HepG2 (cell line): ENCODE measurements at regions not wholly inside any gene's neighbourhood (a gene's known extent, or its start where the extent isn't known, plus 50 kb on each side); places are given as distances from the start of the nearest gene placed in this dataset.

Experiments
- BCL6 ChIP-seq: IDR thresholded peaks from 2 replicates; pipeline ENCODE4 v1.6.1; 2016; ENCODE audit warnings: missing genetic modification reagents, missing compliant biosample characterization
- FOSL2 ChIP-seq: sonication (generic); formaldehyde crosslinking; IDR thresholded peaks from 2 replicates; pipeline ENCODE4 v1.4.0; 2020; ENCODE audit warnings: missing genetic modification reagents
- HNF1B ChIP-seq: sonication (generic); formaldehyde crosslinking; IDR thresholded peaks from 2 replicates; pipeline ENCODE4 v1.5.1; 2020; ENCODE audit warnings: mild to moderate bottlenecking, moderate library complexity, missing genetic modification reagents
- HOMEZ ChIP-seq: IDR thresholded peaks from 2 replicates; pipeline ENCODE4 v1.6.1; 2016; ENCODE audit warnings: low read depth
- HOXA3 ChIP-seq: sonication (generic); formaldehyde crosslinking; IDR thresholded peaks from 2 replicates; pipeline ENCODE4 v1.5.0; 2020; ENCODE audit warnings: missing genetic modification reagents
- NFYC ChIP-seq: IDR thresholded peaks from 2 replicates; pipeline ENCODE4 v1.6.1; 2016; ENCODE audit warnings: missing genetic modification reagents, missing compliant biosample characterization
- PRDM15 ChIP-seq: sonication (generic); formaldehyde crosslinking; IDR thresholded peaks from 2 replicates; pipeline ENCODE4 v1.4.0; 2020; ENCODE audit warnings: missing genetic modification reagents
- RCOR2 ChIP-seq: IDR thresholded peaks from 2 replicates; pipeline ENCODE4 v1.6.1; 2016; ENCODE audit warnings: missing biosample characterization, missing genetic modification reagents
- SAP130 ChIP-seq: IDR thresholded peaks from 2 replicates; pipeline ENCODE4 v1.6.1; 2016; ENCODE audit warnings: low read depth
- THAP11 ChIP-seq: IDR thresholded peaks from 2 replicates; pipeline ENCODE4 v1.6.1; 2016; ENCODE audit warnings: missing biosample characterization, missing genetic modification reagents
- TOE1 ChIP-seq: sonication (generic); formaldehyde crosslinking; IDR thresholded peaks from 2 replicates; pipeline ENCODE4 v1.4.0; 2020; ENCODE audit warnings: mild to moderate bottlenecking, missing genetic modification reagents
- YEATS4 ChIP-seq: sonication (generic); formaldehyde crosslinking; IDR thresholded peaks from 2 replicates; pipeline ENCODE4 v1.4.0; 2020; ENCODE audit warnings: missing genetic modification reagents, borderline replicate concordance
- ZC3H4 ChIP-seq: sonication (generic); formaldehyde crosslinking; IDR thresholded peaks from 2 replicates; pipeline ENCODE4 v1.4.0; 2020; ENCODE audit warnings: missing genetic modification reagents, borderline replicate concordance
- ZGPAT ChIP-seq: IDR thresholded peaks from 2 replicates; pipeline ENCODE4 v1.6.1; 2016; ENCODE audit warnings: mild to moderate bottlenecking
- ZNF234 ChIP-seq: sonication (generic); formaldehyde crosslinking; conservative IDR thresholded peaks from 2 replicates; pipeline ENCODE4 v1.5.1; 2020; ENCODE audit warnings: mild to moderate bottlenecking, missing genetic modification reagents
- ZNF326 ChIP-seq: sonication (generic); formaldehyde crosslinking; IDR thresholded peaks from 2 replicates; pipeline ENCODE4 v1.4.0; 2020; ENCODE audit warnings: missing genetic modification reagents, borderline replicate concordance
- ZNF331 ChIP-seq: sonication (generic); formaldehyde crosslinking; IDR thresholded peaks from 2 replicates; pipeline ENCODE4 v1.4.0; 2020; ENCODE audit warnings: missing genetic modification reagents
- ZNF503 ChIP-seq: sonication (generic); formaldehyde crosslinking; IDR thresholded peaks from 2 replicates; pipeline ENCODE4 v1.4.0; 2020; ENCODE audit warnings: missing genetic modification reagents
- ZNF619 ChIP-seq: sonication (generic); formaldehyde crosslinking; IDR thresholded peaks from 2 replicates; pipeline ENCODE4 v1.4.0; 2020; ENCODE audit warnings: mild to moderate bottlenecking, missing genetic modification reagents
- ZNF878 ChIP-seq: sonication (generic); formaldehyde crosslinking; IDR thresholded peaks from 2 replicates; pipeline ENCODE4 v1.8.1; 2023; ENCODE audit warnings: mild to moderate bottlenecking, missing genetic modification reagents, moderate library complexity
- ZSCAN25 ChIP-seq: sonication (generic); formaldehyde crosslinking; IDR thresholded peaks from 2 replicates; pipeline ENCODE4 v1.8.0; 2022; ENCODE audit warnings: mild to moderate bottlenecking, missing genetic modification reagents
- ZSCAN29 ChIP-seq: sonication (generic); formaldehyde crosslinking; conservative IDR thresholded peaks from 2 replicates; pipeline ENCODE4 v1.4.0; 2020; ENCODE audit warnings: mild to moderate bottlenecking, missing genetic modification reagents

- TF ChIP-seq ZNF234 (no peak), ZGPAT (CRISPR knock-in tag) (peak; percentile 99), TOE1 (CRISPR knock-in tag) (peak; percentile 85; the same call in 1 of the 2 replicates), RCOR2 (CRISPR knock-in tag) (peak; percentile 98), ZNF619 (CRISPR knock-in tag) (no peak), ZNF878 (CRISPR knock-in tag) (peak; percentile 91), ZSCAN29 (0 out of 2 replicates have a peak, but pooled peaks have one; percentile 71), ZSCAN25 (CRISPR knock-in tag) (peak; percentile 93), FOSL2 (peak; percentile 90), PRDM15 (CRISPR knock-in tag) (peak; percentile 85; the same call in 1 of the 2 replicates), ZNF331 (peak; percentile 98), SAP130 (CRISPR knock-in tag) (peak; percentile 90), HOMEZ (peak; percentile 95), YEATS4 (CRISPR knock-in tag) (peak; percentile 93), NFYC (CRISPR knock-in tag) (peak; percentile 50; the same call in 1 of the 2 replicates), BCL6 (CRISPR knock-in tag) (peak; percentile 99), ZC3H4 (CRISPR knock-in tag) (no peak), HOXA3 (CRISPR knock-in tag) (peak; percentile 96), ZNF326 (CRISPR knock-in tag) (no peak), HNF1B (peak; percentile 100), THAP11 (CRISPR knock-in tag) (peak; percentile 88), ZNF503 (CRISPR knock-in tag) (peak; percentile 97)
Measured at GRCh38 chr19:56955637-56956216, 115.2 kb upstream of the PEG3 start (continued).
